ENCODE measurements at regions not wholly inside any gene's neighbourhood (a gene's known extent, or its start where the extent isn't known, plus 50 kb on each side); places are given as distances from the start of the nearest gene placed in this dataset.

DNA sequence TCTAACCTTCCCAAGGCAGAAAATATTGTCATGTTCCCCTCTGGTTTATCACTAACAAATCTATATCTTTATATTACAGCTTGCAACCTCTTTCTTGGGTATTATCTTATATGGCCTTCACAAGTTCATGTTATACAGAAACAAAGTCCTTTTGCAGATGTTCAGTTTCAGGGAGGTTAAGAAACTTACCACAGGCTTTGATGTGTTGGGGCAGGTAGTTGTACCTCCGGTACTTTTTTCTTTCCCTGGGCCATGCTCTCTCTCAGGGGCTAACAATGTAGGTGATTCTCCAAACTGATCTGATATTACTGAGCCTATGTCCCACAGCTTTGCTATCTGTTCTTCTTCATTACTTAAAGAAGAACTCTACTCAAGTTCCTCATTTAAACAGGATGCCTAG is 548.9 kb upstream of the SYT4 start:
- no peak overlapping the region for H3K27ac ChIP-seq
- H3K9me3 ChIP-seq (ENCODE audit: control insufficient read depth, low read length), result no peaks in the 10 kb centered on the region
- no peak overlapping the region for H2AFZ ChIP-seq
- H3K9ac ChIP-seq, result no peak overlapping the region
- H3K36me3 ChIP-seq (ENCODE audit: control insufficient read depth, insufficient read depth, low read length), result no peaks in the 10 kb centered on the region
- no peaks in the 10 kb centered on the region for H3K27me3 ChIP-seq (ENCODE audit: control insufficient read depth, insufficient read depth, low read length)
- no peak overlapping the region for H3K4me2 ChIP-seq (ENCODE audit: low read length)
- no peak overlapping the region for H3K4me3 ChIP-seq (ENCODE audit: low read depth, low read length)
- no peaks in the 10 kb centered on the region for H3K4me1 ChIP-seq
- TF ChIP-seq, protein P1, sequence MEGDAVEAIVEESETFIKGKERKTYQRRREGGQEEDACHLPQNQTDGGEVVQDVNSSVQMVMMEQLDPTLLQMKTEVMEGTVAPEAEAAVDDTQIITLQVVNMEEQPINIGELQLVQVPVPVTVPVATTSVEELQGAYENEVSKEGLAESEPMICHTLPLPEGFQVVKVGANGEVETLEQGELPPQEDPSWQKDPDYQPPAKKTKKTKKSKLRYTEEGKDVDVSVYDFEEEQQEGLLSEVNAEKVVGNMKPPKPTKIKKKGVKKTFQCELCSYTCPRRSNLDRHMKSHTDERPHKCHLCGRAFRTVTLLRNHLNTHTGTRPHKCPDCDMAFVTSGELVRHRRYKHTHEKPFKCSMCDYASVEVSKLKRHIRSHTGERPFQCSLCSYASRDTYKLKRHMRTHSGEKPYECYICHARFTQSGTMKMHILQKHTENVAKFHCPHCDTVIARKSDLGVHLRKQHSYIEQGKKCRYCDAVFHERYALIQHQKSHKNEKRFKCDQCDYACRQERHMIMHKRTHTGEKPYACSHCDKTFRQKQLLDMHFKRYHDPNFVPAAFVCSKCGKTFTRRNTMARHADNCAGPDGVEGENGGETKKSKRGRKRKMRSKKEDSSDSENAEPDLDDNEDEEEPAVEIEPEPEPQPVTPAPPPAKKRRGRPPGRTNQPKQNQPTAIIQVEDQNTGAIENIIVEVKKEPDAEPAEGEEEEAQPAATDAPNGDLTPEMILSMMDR (IDR thresholded peaks at IDR 0.05), result no peak
- no peaks in the 10 kb centered on the region for H3K79me2 ChIP-seq

DNA sequence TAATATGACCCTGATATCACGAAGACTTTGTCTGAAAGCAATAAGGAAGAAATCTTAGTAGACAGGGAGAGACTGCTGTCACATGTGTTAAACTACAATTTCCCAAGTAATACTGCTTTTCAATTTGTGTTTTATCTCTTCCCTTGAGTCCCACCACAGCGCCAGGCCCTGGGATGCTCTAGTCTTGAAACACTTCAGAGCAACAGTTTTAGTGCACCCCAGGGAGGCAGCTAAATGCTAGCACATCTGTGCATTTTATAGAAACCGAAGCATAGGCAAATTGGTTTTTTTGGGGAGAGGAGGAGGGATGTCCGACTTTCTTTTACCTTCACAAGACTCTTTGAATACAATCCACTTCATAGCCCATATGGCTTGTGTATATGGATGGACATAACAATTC is 550.0 kb upstream of the SYT4 start:
- no peak overlapping the region for H3K27ac ChIP-seq
- no peaks in the 10 kb centered on the region for H3K9me3 ChIP-seq (ENCODE audit: control insufficient read depth, low read length)
- H3K36me3 ChIP-seq (ENCODE audit: control insufficient read depth, insufficient read depth, low read length), result no peaks in the 10 kb centered on the region
- H3K9ac ChIP-seq, result no peak overlapping the region
- TF ChIP-seq, protein P1 (IDR thresholded peaks at IDR 0.05), result no peak
- H3K79me2 ChIP-seq, result no peaks in the 10 kb centered on the region
- H3K4me3 ChIP-seq (ENCODE audit: low read depth, low read length), result no peak overlapping the region
- H3K4me2 ChIP-seq (ENCODE audit: low read length), result no peak overlapping the region
- H3K4me1 ChIP-seq, result no peaks in the 10 kb centered on the region
- no peak overlapping the region for H2AFZ ChIP-seq
- H3K27me3 ChIP-seq (ENCODE audit: control insufficient read depth, insufficient read depth, low read length), result no peaks in the 10 kb centered on the region

DNA sequence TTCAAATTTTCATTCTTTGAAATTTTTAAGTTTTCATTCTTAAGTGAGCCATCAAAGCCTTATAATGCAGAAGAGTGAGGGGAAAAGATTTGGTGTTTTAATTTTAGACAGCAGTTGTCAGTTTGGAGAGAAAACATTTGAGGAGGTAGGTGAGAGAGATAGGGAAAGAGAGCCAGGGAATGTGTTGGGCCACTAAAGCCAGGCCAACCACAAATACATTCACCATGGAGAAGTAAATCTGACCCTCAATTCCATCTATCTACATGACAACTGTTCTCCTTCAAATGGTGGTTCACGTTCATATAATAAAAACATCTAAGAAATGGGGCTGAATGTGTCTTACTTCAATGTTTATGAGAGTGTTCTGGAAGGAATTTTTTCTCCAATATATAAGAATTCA is 553.0 kb upstream of the SYT4 start:
- no peaks in the 10 kb centered on the region for H3K79me2 ChIP-seq
- H3K36me3 ChIP-seq (ENCODE audit: control insufficient read depth, insufficient read depth, low read length), result no peaks in the 10 kb centered on the region
- H2AFZ ChIP-seq, result no peak overlapping the region
- H3K4me3 ChIP-seq (ENCODE audit: low read depth, low read length), result no peak overlapping the region
- H3K4me2 ChIP-seq (ENCODE audit: low read length), result no peak overlapping the region
- TF ChIP-seq, protein P1 (IDR thresholded peaks at IDR 0.05), result no peak
- no peak overlapping the region for H3K27ac ChIP-seq
- no peak overlapping the region for H3K9ac ChIP-seq
- no peaks in the 10 kb centered on the region for H3K4me1 ChIP-seq
- no peaks in the 10 kb centered on the region for H3K27me3 ChIP-seq (ENCODE audit: control insufficient read depth, insufficient read depth, low read length)
- no peaks in the 10 kb centered on the region for H3K9me3 ChIP-seq (ENCODE audit: control insufficient read depth, low read length)

DNA sequence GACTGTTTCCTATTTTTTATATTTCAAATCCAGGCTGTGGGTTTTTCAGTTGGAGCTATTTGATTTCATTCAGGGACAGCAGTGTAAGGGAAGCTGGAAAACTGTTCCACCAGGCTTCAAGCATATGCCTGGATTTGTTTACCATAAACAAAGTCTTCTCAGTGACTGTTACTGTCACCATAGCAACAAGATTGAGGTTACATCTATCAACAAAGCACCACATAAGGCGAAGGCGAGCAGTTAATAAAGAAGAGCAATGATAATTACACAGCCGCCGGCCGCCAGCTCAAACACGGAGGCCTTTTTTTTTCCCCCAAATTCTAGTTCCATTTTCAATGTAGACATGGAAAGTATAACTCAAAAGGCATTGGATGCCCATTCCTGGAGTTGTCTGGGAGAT is 553.7 kb upstream of the SYT4 start:
- no peaks in the 10 kb centered on the region for H3K36me3 ChIP-seq (ENCODE audit: control insufficient read depth, insufficient read depth, low read length)
- no peak overlapping the region for H2AFZ ChIP-seq
- H3K27ac ChIP-seq, result no peak overlapping the region

DNA sequence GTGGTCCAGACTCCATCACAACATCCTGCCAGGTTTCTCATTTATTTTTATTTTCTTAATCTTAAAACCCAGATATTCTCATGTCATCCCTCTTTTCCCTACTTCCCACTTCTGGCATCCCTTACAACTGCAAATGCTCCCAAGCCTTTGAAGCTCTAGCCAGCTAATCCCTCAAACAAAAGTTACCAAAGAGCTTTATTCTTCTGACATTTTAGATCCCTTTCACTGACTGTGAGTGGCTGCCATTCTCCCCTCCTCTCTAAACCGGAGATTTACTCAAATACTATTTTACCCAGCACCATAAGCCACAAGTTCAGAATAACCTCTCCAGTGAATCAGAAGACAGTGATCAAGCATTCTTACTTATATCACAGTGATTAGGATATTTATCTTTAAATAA is 569.0 kb upstream of the SYT4 start:
- H3K27me3 ChIP-seq (ENCODE audit: control insufficient read depth, insufficient read depth, low read length), result no peaks in the 10 kb centered on the region
- no peaks in the 10 kb centered on the region for H3K4me1 ChIP-seq
- no peak overlapping the region for H3K4me2 ChIP-seq (ENCODE audit: low read length)
- no peaks in the 10 kb centered on the region for H3K36me3 ChIP-seq (ENCODE audit: control insufficient read depth, insufficient read depth, low read length)
- no peak overlapping the region for H2AFZ ChIP-seq
- H3K27ac ChIP-seq, result no peak overlapping the region
- no peak overlapping the region for H3K9ac ChIP-seq
- TF ChIP-seq, protein P1 (IDR thresholded peaks at IDR 0.05), result no peak
- H3K79me2 ChIP-seq, result no peaks in the 10 kb centered on the region
- H3K4me3 ChIP-seq (ENCODE audit: low read depth, low read length), result no peak overlapping the region
- H3K9me3 ChIP-seq (ENCODE audit: control insufficient read depth, low read length), result no peaks in the 10 kb centered on the region

More for the DNA sequence above, 553.7 kb upstream of the SYT4 start:
- Histone ChIP-seq H3K4me2 (ENCODE audit: low read length) (no peak overlapping the region), H3K4me1 (no peaks in the 10 kb centered on the region), H3K27me3 (ENCODE audit: control insufficient read depth, insufficient read depth, low read length) (no peaks in the 10 kb centered on the region), H3K4me3 (ENCODE audit: low read depth, low read length) (no peak overlapping the region), H3K9me3 (ENCODE audit: control insufficient read depth, low read length) (no peaks in the 10 kb centered on the region), H3K79me2 (no peaks in the 10 kb centered on the region), H3K9ac (no peak overlapping the region)
- TF ChIP-seq, protein P1 (IDR thresholded peaks at IDR 0.05), result no peak
